Liver (tissue), 8 donors: ENCODE measurements at regions not wholly inside any gene's neighbourhood (a gene's known extent, or its start where the extent isn't known, plus 50 kb on each side); places are given as distances from the start of the nearest gene placed in this dataset.

Experiments
- DNase-seq: peaks from one replicate; pipeline ENCODE4 v3.0.0-alpha.2; 2017; ENCODE audit warnings: low spot score
- H3K27ac ChIP-seq, 2 donors: one replicate each; pipeline ENCODE4 v1.7.0; 2013; ENCODE audit warnings: inconsistent platforms in 2 of 2, low read length in 2 of 2, control low read depth in 1 of 2, low read depth in 1 of 2, mild to moderate bottlenecking in 1 of 2
- H3K27me3 ChIP-seq, 4 donors: one replicate each; pipeline versions ENCODE4 v1.6.1 to v1.7.0; 2013; ENCODE audit warnings: low read length in 3 of 4, inconsistent platforms in 1 of 4, mild to moderate bottlenecking in 1 of 4, moderate library complexity in 1 of 4; ENCODE audit not compliant: control insufficient read depth in 4 of 4, insufficient read depth in 4 of 4
- H3K36me3 ChIP-seq, 4 donors: one replicate each; pipeline versions ENCODE4 v1.6.1 to v1.7.0; 2013; ENCODE audit warnings: low read length in 3 of 4, mild to moderate bottlenecking in 3 of 4, low read depth in 1 of 4, moderate library complexity in 1 of 4; ENCODE audit not compliant: control insufficient read depth in 4 of 4, insufficient read depth in 3 of 4
- H3K4me1 ChIP-seq, 4 donors: one replicate each; pipeline versions ENCODE4 v1.6.1 to v1.7.0; 2013; ENCODE audit warnings: low read length in 3 of 4, mild to moderate bottlenecking in 3 of 4, moderate library complexity in 1 of 4; ENCODE audit not compliant: control insufficient read depth in 4 of 4, insufficient read depth in 4 of 4
- H3K4me3 ChIP-seq, 3 donors: one replicate each; pipeline versions ENCODE4 v1.6.1 to v1.7.0; 2013; ENCODE audit warnings: low read length in 3 of 3, control low read depth in 1 of 3, low read depth in 1 of 3, mild to moderate bottlenecking in 1 of 3
- H3K9ac ChIP-seq, 2 donors: one replicate each; pipeline ENCODE4 v1.7.0; 2013; ENCODE audit warnings: low read length in 2 of 2, mild to moderate bottlenecking in 2 of 2, moderate library complexity in 2 of 2, control low read depth in 1 of 2, low read depth in 1 of 2
- H3K9me3 ChIP-seq, 4 donors: one replicate each; pipeline versions ENCODE4 v1.6.1 to v1.7.0; 2013; ENCODE audit warnings: low read length in 3 of 4; ENCODE audit not compliant: control insufficient read depth in 4 of 4
- ATF3 ChIP-seq: IDR thresholded peaks from 2 replicates; pipeline ENCODE4 v1.6.1; 2016; ENCODE audit warnings: antibody characterized with exemption
- CTCF ChIP-seq: fragments of 150-350 bp; IDR thresholded peaks from 2 replicates; pipeline ENCODE4 v1.5.1; 2017; ENCODE audit warnings: improper control_type of control experiment, low read depth, low read length; ENCODE audit not compliant: missing input control
- EGR1 ChIP-seq, 2 donors: IDR thresholded peaks; 2 replicates each; pipeline ENCODE4 v1.6.1; 2016 to 2018; ENCODE audit warnings: antibody characterized with exemption in 2 of 2, low read depth in 2 of 2
- FOXA1 ChIP-seq: IDR thresholded peaks from 2 replicates; pipeline ENCODE4 v1.6.1; 2016; ENCODE audit warnings: antibody characterized with exemption
- FOXA2 ChIP-seq: IDR thresholded peaks from 2 replicates; pipeline ENCODE4 v1.6.1; 2016; ENCODE audit warnings: antibody characterized with exemption
- GABPA ChIP-seq, 2 donors: IDR thresholded peaks in 1 of 2; conservative IDR thresholded peaks in 1 of 2; 2 replicates each; pipeline ENCODE4 v1.6.1; 2016; ENCODE audit warnings: antibody characterized with exemption in 2 of 2, mild to moderate bottlenecking in 1 of 2, moderate library complexity in 1 of 2
- HNF4A ChIP-seq, 2 donors: conservative IDR thresholded peaks; 2 replicates each; pipeline ENCODE4 v1.6.1; 2016; ENCODE audit warnings: antibody characterized with exemption in 2 of 2, mild to moderate bottlenecking in 2 of 2
- HNF4G ChIP-seq: IDR thresholded peaks from 2 replicates; pipeline ENCODE4 v1.6.1; 2016; ENCODE audit warnings: antibody characterized with exemption
- JUND ChIP-seq, 2 donors: IDR thresholded peaks; 2 replicates each; pipeline ENCODE4 v1.6.1; 2016; ENCODE audit warnings: antibody characterized with exemption in 2 of 2
- MAX ChIP-seq: IDR thresholded peaks from 2 replicates; pipeline ENCODE4 v1.6.1; 2016; ENCODE audit warnings: antibody characterized with exemption
- NR2F2 ChIP-seq: IDR thresholded peaks from 2 replicates; pipeline ENCODE4 v1.6.1; 2016; ENCODE audit warnings: antibody characterized with exemption
- RAD21 ChIP-seq, 2 donors: IDR thresholded peaks; 2 replicates each; pipeline ENCODE4 v1.6.1; 2016; ENCODE audit warnings: antibody characterized with exemption in 2 of 2, mild to moderate bottlenecking in 2 of 2
- REST ChIP-seq: IDR thresholded peaks from 2 replicates; pipeline ENCODE4 v1.6.1; 2016; ENCODE audit warnings: antibody characterized with exemption, mild to moderate bottlenecking
- RXRA ChIP-seq, 2 donors: IDR thresholded peaks; 2 replicates each; pipeline ENCODE4 v1.6.1; 2017 to 2018; ENCODE audit warnings: antibody characterized with exemption in 2 of 2, mild to moderate bottlenecking in 1 of 2
- SP1 ChIP-seq: IDR thresholded peaks from 2 replicates; pipeline ENCODE4 v1.6.1; 2018; ENCODE audit warnings: antibody characterized with exemption, mild to moderate bottlenecking
- TAF1 ChIP-seq: conservative IDR thresholded peaks from 2 replicates; pipeline ENCODE4 v1.6.1; 2016; ENCODE audit warnings: antibody characterized with exemption, mild to moderate bottlenecking
- YY1 ChIP-seq: IDR thresholded peaks from 2 replicates; pipeline ENCODE4 v1.6.1; 2016; ENCODE audit warnings: antibody characterized with exemption, mild to moderate bottlenecking
- ZBTB33 ChIP-seq: IDR thresholded peaks from 2 replicates; pipeline ENCODE4 v1.6.1; 2016; ENCODE audit warnings: antibody characterized with exemption
- WGBS: extraction: QIAGEN DNeasy Blood & Tissue Kit; methylation state at CpG from one replicate; pipeline ENCODE4 v1.1.7; 2013; 5-methylcytosine and 5-hydroxymethylcytosine counted together
- donor health status: healthy.
- donor health status: healthy.
- donor health status: healthy.
- donor health status: healthy.
- donor health status: healthy.

- no peak overlapping the region for H3K4me3 ChIP-seq
- no peak overlapping the region for H3K27ac ChIP-seq
- H3K27me3 ChIP-seq, result no peaks in the 10 kb centered on the region
- H3K9ac ChIP-seq, result no peak overlapping the region
- no peak for TF ChIP-seq ATF3
- TF ChIP-seq JUND (IDR thresholded peaks at IDR 0.05), result no peak
- TF ChIP-seq RXRA (IDR thresholded peaks at IDR 0.05), result no peak
- no peak for TF ChIP-seq ZBTB33
- no peak for TF ChIP-seq FOXA1
- no peak for TF ChIP-seq EGR1 (IDR thresholded peaks at IDR 0.05; ENCODE audit: low read depth in 2 of 2)
- TF ChIP-seq CTCF, result no peak
- TF ChIP-seq MAX, result no peak
- TF ChIP-seq FOXA2, result no peak
- no peak for TF ChIP-seq HNF4G
- no peak for TF ChIP-seq RAD21 (IDR thresholded peaks at IDR 0.05)
- no peak for TF ChIP-seq GABPA (IDR thresholded peaks at IDR 0.05 in 1 of 2, conservative IDR thresholded peaks at IDR 0.05 in 1 of 2)
- no peak for TF ChIP-seq TAF1
- TF ChIP-seq YY1, result no peak
- TF ChIP-seq SP1, result no peak
- no peak for TF ChIP-seq REST
- no peak for TF ChIP-seq NR2F2
- no peak for TF ChIP-seq HNF4A (conservative IDR thresholded peaks at IDR 0.05)
- DNase-seq, result no peak
- no peaks in the 10 kb centered on the region for H3K36me3 ChIP-seq
- 64% methylated on average over 3 of the region's 3 CpGs for WGBS
- no peaks in the 10 kb centered on the region for H3K4me1 ChIP-seq
- no peaks in the 10 kb centered on the region for H3K9me3 ChIP-seq
Measured at GRCh38 chr2:220051716-220052115, 424.3 kb downstream of the SLC4A3 start.

- Histone ChIP-seq H3K9me3 (no peaks in the 10 kb centered on the region), H3K4me1 (no peaks in the 10 kb centered on the region), H3K9ac (no peak overlapping the region), H3K36me3 (no peaks in the 10 kb centered on the region), H3K27ac (no peak overlapping the region), H3K4me3 (no peak overlapping the region), H3K27me3 (no peaks in the 10 kb centered on the region)
- no peak for DNase-seq
- TF ChIP-seq GABPA (IDR thresholded peaks at IDR 0.05 in 1 of 2, conservative IDR thresholded peaks at IDR 0.05 in 1 of 2) (no peak), TAF1 (no peak), EGR1 (IDR thresholded peaks at IDR 0.05; ENCODE audit: low read depth in 2 of 2) (no peak), ATF3 (no peak), ZBTB33 (no peak), SP1 (no peak), FOXA2 (no peak), MAX (no peak), REST (no peak), RAD21 (IDR thresholded peaks at IDR 0.05) (no peak), YY1 (no peak), NR2F2 (no peak)
Measured at GRCh38 chr2:220053919-220054318, 426.5 kb downstream of the SLC4A3 start.
